SK-N-SH treated with all-trans-retinoic acid at 6 μM for 48 hours (cell line): ENCODE measurements at regions not wholly inside any gene's neighbourhood (a gene's known extent, or its start where the extent isn't known, plus 50 kb on each side); places are given as distances from the start of the nearest gene placed in this dataset.

Source experiments
- ATAC-seq: fragments of 200-7000 bp; cut with Tn5 transposase; 3 replicates; pipeline ENCODE4 v1.9.1; 2020; ENCODE audit warnings: mild to moderate bottlenecking, moderate library complexity
- ARNTL ChIP-seq: fragments of 450-650 bp; formaldehyde crosslinking; IDR thresholded peaks from 2 replicates; pipeline ENCODE4 v1.5.0; 2020; ENCODE audit warnings: low read depth, mild to moderate bottlenecking, moderate library complexity, borderline replicate concordance
- CREB5 ChIP-seq: fragments of 250-450 bp; sonication (Bioruptor Pico); IDR thresholded peaks from 2 replicates; pipeline ENCODE4 v1.5.1; 2020; ENCODE audit warnings: low read depth, mild to moderate bottlenecking, moderate library complexity
- CSDC2 ChIP-seq: fragments of 250-450 bp; sonication (Bioruptor Pico); IDR thresholded peaks from 2 replicates; pipeline ENCODE4 v1.5.0; 2020; ENCODE audit warnings: mild to moderate bottlenecking, moderate library complexity
- CSRNP3 ChIP-seq: fragments of 250-450 bp; sonication (Bioruptor Pico); IDR thresholded peaks from 2 replicates; pipeline ENCODE4 v1.5.1; 2021; ENCODE audit warnings: mild to moderate bottlenecking, moderate library complexity
- ESRRG ChIP-seq: fragments of 250-450 bp; sonication (Bioruptor Pico); IDR thresholded peaks from 2 replicates; pipeline ENCODE4 v1.6.1; 2021; ENCODE audit warnings: mild to moderate bottlenecking
- OSR1 ChIP-seq: fragments of 250-450 bp; sonication (Bioruptor Pico); IDR thresholded peaks from 2 replicates; pipeline ENCODE4 v1.8.0; 2022; ENCODE audit warnings: moderate library complexity, mild to moderate bottlenecking, inconsistent platforms
- PATZ1 ChIP-seq: fragments of 250-450 bp; sonication (Bioruptor Pico); IDR thresholded peaks from 2 replicates; pipeline ENCODE4 v1.8.0; 2020; ENCODE audit warnings: mild to moderate bottlenecking, moderate library complexity, borderline replicate concordance
- POU6F1 ChIP-seq: fragments of 250-450 bp; sonication (Bioruptor Pico); IDR thresholded peaks from 2 replicates; pipeline ENCODE4 v1.8.0; 2021; ENCODE audit warnings: low read depth, mild to moderate bottlenecking, moderate library complexity, borderline replicate concordance
- PPARA ChIP-seq: fragments of 250-450 bp; sonication (Bioruptor Pico); IDR thresholded peaks from 2 replicates; pipeline ENCODE4 v1.5.0; 2020; ENCODE audit warnings: mild to moderate bottlenecking, borderline replicate concordance
- RARB ChIP-seq: fragments of 250-450 bp; sonication (Bioruptor Pico); IDR thresholded peaks from 2 replicates; pipeline ENCODE4 v1.8.0; 2021; ENCODE audit warnings: mild to moderate bottlenecking, moderate library complexity
- SNAI2 ChIP-seq: fragments of 250-450 bp; sonication (Bioruptor Pico); IDR thresholded peaks from 2 replicates; pipeline ENCODE4 v1.5.0; 2020; ENCODE audit warnings: mild to moderate bottlenecking, moderate library complexity
- TCF4 ChIP-seq: fragments of 250-450 bp; sonication (Bioruptor Pico); IDR thresholded peaks from 2 replicates; pipeline ENCODE4 v1.8.0; 2021; ENCODE audit warnings: mild to moderate bottlenecking, moderate library complexity, borderline replicate concordance
- TOX ChIP-seq: fragments of 250-450 bp; sonication (Bioruptor Pico); IDR thresholded peaks from 2 replicates; pipeline ENCODE4 v1.8.0; 2021; ENCODE audit warnings: mild to moderate bottlenecking, moderate library complexity, borderline replicate concordance
- TSHZ2 ChIP-seq: fragments of 250-450 bp; sonication (Bioruptor Pico); IDR thresholded peaks from 2 replicates; pipeline ENCODE4 v1.5.0; 2020; ENCODE audit warnings: mild to moderate bottlenecking, moderate library complexity
- ZC3H10 ChIP-seq: fragments of 250-450 bp; sonication (Bioruptor Pico); IDR thresholded peaks from 2 replicates; pipeline ENCODE4 v1.5.1; 2021; ENCODE audit warnings: mild to moderate bottlenecking, moderate library complexity
- ZFP3 ChIP-seq: fragments of 250-450 bp; sonication (Bioruptor Pico); IDR thresholded peaks from 2 replicates; pipeline ENCODE4 v1.5.0; 2020; ENCODE audit warnings: mild to moderate bottlenecking, moderate library complexity
- ZFP30 ChIP-seq: fragments of 450-650 bp; formaldehyde crosslinking; IDR thresholded peaks from 2 replicates; pipeline ENCODE4 v1.5.0; 2022; ENCODE audit warnings: mild to moderate bottlenecking, moderate library complexity
- ZNF565 ChIP-seq: fragments of 450-650 bp; formaldehyde crosslinking; conservative IDR thresholded peaks from 2 replicates; pipeline ENCODE4 v1.5.0; 2020; ENCODE audit warnings: low read depth, mild to moderate bottlenecking, moderate library complexity
- ZNF70 ChIP-seq: fragments of 450-650 bp; formaldehyde crosslinking; IDR thresholded peaks from 2 replicates; pipeline ENCODE4 v1.5.0; 2020; ENCODE audit warnings: mild to moderate bottlenecking, moderate library complexity
- ZNF8 ChIP-seq: fragments of 450-650 bp; formaldehyde crosslinking; IDR thresholded peaks from 2 replicates; pipeline ENCODE4 v1.5.0; 2020; ENCODE audit warnings: mild to moderate bottlenecking, moderate library complexity

GRCh38 chr6:120489941-120490340 lies 844.3 kb downstream of the TBC1D32 start:
- no peak for ATAC-seq
- TF ChIP-seq POU6F1 = no peak
- no peak for TF ChIP-seq TCF4 (CRISPR knock-in tag)
- TF ChIP-seq RARB (CRISPR knock-in tag) = no peak
- TF ChIP-seq, all 23 proteins: peak for 0

GRCh38 chr6:120484146-120484545 lies 850.1 kb downstream of the TBC1D32 start:
- ATAC-seq = no peak
- TF ChIP-seq ZFP30 (CRISPR knock-in tag) = no peak
- no peak for TF ChIP-seq TOX (CRISPR knock-in tag)
- TF ChIP-seq PPARA (CRISPR knock-in tag) = no peak
- TF ChIP-seq ZNF70 (CRISPR knock-in tag) = no peak
- TF ChIP-seq ZNF8 (CRISPR knock-in tag) = no peak
- TF ChIP-seq CSDC2 = no peak
- no peak for TF ChIP-seq POU6F1
- TF ChIP-seq TSHZ2 (CRISPR knock-in tag) = no peak
- TF ChIP-seq RARB (CRISPR knock-in tag) = no peak
- TF ChIP-seq ESRRG = no peak
- no peak for TF ChIP-seq ZNF565 (CRISPR knock-in tag)
- TF ChIP-seq ZC3H10 (CRISPR knock-in tag) = no peak
- TF ChIP-seq OSR1 = no peak
- TF ChIP-seq PATZ1 (CRISPR knock-in tag) = no peak
- no peak for TF ChIP-seq SNAI2 (CRISPR knock-in tag)

GRCh38 chr6:120478650-120479049 lies 855.6 kb downstream of the TBC1D32 start:
- TF ChIP-seq POU6F1 (no peak), ZFP3 (CRISPR knock-in tag) (no peak), SNAI2 (CRISPR knock-in tag) (no peak)
- TF ChIP-seq, all 23 proteins: peak for 0
- ATAC-seq = no peak

- ATAC-seq = no peak
- TF ChIP-seq ARNTL (CRISPR knock-in tag) (no peak), OSR1 (no peak), CREB5 (no peak), CSRNP3 (no peak), ZNF70 (CRISPR knock-in tag) (no peak), ESRRG (no peak), PATZ1 (CRISPR knock-in tag) (no peak), TCF4 (CRISPR knock-in tag) (no peak), TOX (CRISPR knock-in tag) (no peak), ZFP3 (CRISPR knock-in tag) (no peak), PPARA (CRISPR knock-in tag) (no peak)
Observed at GRCh38 chr6:120473804-120474203, 860.5 kb downstream of the TBC1D32 start.
